Bronchial epithelial cell (primary cell): ENCODE measurements at regions not wholly inside any gene's neighbourhood (a gene's known extent, or its start where the extent isn't known, plus 50 kb on each side); places are given as distances from the start of the nearest gene placed in this dataset.

Experiments
- DNase-seq: peaks from one replicate; pipeline ENCODE4 v3.0.0-alpha.2; 2010; ENCODE audit warnings: low read depth
- FAIRE-seq: peaks from 2 replicates; lab custom pipeline; 2011; peaks lifted over from hg19 to GRCh38; lab: Jason Lieb, UNC
- H3K27me3 ChIP-seq: 2 replicates; pipeline ENCODE4 v1.5.1; 2011; ENCODE audit warnings: low read length; ENCODE audit not compliant: control insufficient read depth, insufficient read depth
- H3K36me3 ChIP-seq: 2 replicates; pipeline ENCODE4 v1.5.1; 2011; ENCODE audit warnings: low read length; ENCODE audit not compliant: control insufficient read depth, insufficient read depth
- H3K4me3 ChIP-seq: 2 replicates; pipeline ENCODE4 v1.5.1; 2011; ENCODE audit warnings: mild to moderate bottlenecking, low read depth, low read length, control low read depth
- CTCF ChIP-seq: IDR thresholded peaks from 2 replicates; pipeline ENCODE4 v1.5.1; 2011; ENCODE audit warnings: mild to moderate bottlenecking, moderate library complexity, low read length, control low read depth, inconsistent platforms; ENCODE audit not compliant: insufficient read depth, severe bottlenecking

GRCh38 chr9:81417299-81417675 is 272.1 kb downstream of the TLE1 start:
- DNase-seq (peak; percentile 33), FAIRE-seq (no peak)
- H3K36me3 ChIP-seq = no peaks in the 10 kb centered on the region
- H3K4me3 ChIP-seq = no peak overlapping the region
- TF ChIP-seq CTCF = no peak
- no peaks in the 10 kb centered on the region for H3K27me3 ChIP-seq

GRCh38 chr9:81416476-81417298 is 272.7 kb downstream of the TLE1 start:
- TF ChIP-seq CTCF = no peak

GRCh38 chr9:81414836-81415235 is 274.5 kb downstream of the TLE1 start:
- no peak for TF ChIP-seq CTCF
- H3K27me3 ChIP-seq = no peaks in the 10 kb centered on the region
- FAIRE-seq = no peak
- peak; percentile 62 for DNase-seq
- H3K4me3 ChIP-seq = no peak overlapping the region
- H3K36me3 ChIP-seq = no peaks in the 10 kb centered on the region

More at GRCh38 chr9:81416476-81417298, 272.7 kb downstream of the TLE1 start:
- DNase-seq = no peak
- Histone ChIP-seq H3K27me3 (no peaks in the 10 kb centered on the region), H3K4me3 (no peak overlapping the region), H3K36me3 (no peaks in the 10 kb centered on the region)
- FAIRE-seq = no peak

GRCh38 chr9:81411961-81412360 is 277.4 kb downstream of the TLE1 start:
- no peak for FAIRE-seq
- peak; percentile 93 for DNase-seq
- TF ChIP-seq CTCF = no peak
- no peak overlapping the region for H3K4me3 ChIP-seq
- H3K36me3 ChIP-seq = no peaks in the 10 kb centered on the region
- H3K27me3 ChIP-seq = no peaks in the 10 kb centered on the region

GRCh38 chr9:81410201-81410600 is 279.1 kb downstream of the TLE1 start:
- no peak overlapping the region for H3K4me3 ChIP-seq
- TF ChIP-seq CTCF = no peak
- no peaks in the 10 kb centered on the region for H3K27me3 ChIP-seq
- H3K36me3 ChIP-seq = no peaks in the 10 kb centered on the region
- peak; percentile 13 for FAIRE-seq
- peak; percentile 96 for DNase-seq
